Spleen (tissue), 7 donors: ENCODE measurements at regions not wholly inside any gene's neighbourhood (a gene's known extent, or its start where the extent isn't known, plus 50 kb on each side); places are given as distances from the start of the nearest gene placed in this dataset.

ENCODE experiments used
- CTCF ChIP-seq, 11 experiments: fragments of 200-600 bp in 7 of 11; fragments of 450-650 bp in 4 of 11; sonication (generic) in 4 of 11; IDR thresholded peaks in 8 of 11; conservative IDR thresholded peaks in 3 of 11; 1 replicate in 7 of 11; 2 replicates in 4 of 11; pipeline versions ENCODE4 v1.4.0 to v1.8.0; 2016 to 2021; ENCODE audit warnings: antibody characterized with exemption in 11 of 11, inconsistent platforms in 4 of 11, mild to moderate bottlenecking in 1 of 11
- POLR2AphosphoS5 ChIP-seq, 3 donors: sonication (generic); formaldehyde crosslinking; IDR thresholded peaks; one replicate each; pipeline ENCODE4 v1.5.1; 2017; ENCODE audit warnings: antibody characterized with exemption in 3 of 3
- donor health status: DM: no; HTN: no; CAD: no; lungs with moderate emphysema.
- donor health status: DM: no; HTN: no; CAD: no.
- donor health status: DM: no; HTN: no; CAD: no.

- no peak for TF ChIP-seq CTCF (IDR thresholded peaks at IDR 0.05 in 8 of 11, conservative IDR thresholded peaks at IDR 0.05 in 3 of 11)
- no peak for TF ChIP-seq POLR2AphosphoS5 (IDR thresholded peaks at IDR 0.05)
Measured at GRCh38 chr20:50370036-50370566, 140.1 kb upstream of the PTPN1 start.
